ENCODE measurements at regions not wholly inside any gene's neighbourhood (a gene's known extent, or its start where the extent isn't known, plus 50 kb on each side); places are given as distances from the start of the nearest gene placed in this dataset.

GRCh38 chr11:39724404-39724803, 1735.0 kb downstream of the LRRC4C start (continued):
- TF ChIP-seq GLMP (CRISPR knock-in tag; IDR thresholded peaks at IDR 0.05; ENCODE audit: borderline replicate concordance) (no peak), ZNF83 (CRISPR knock-in tag; IDR thresholded peaks at IDR 0.05; ENCODE audit: borderline replicate concordance) (no peak)

- Histone ChIP-seq H3K9me3 (ENCODE audit: low read length) (no peaks in the 10 kb centered on the region; the same call in 1 of the 2 replicates), H3K4me3 (replicated peaks in 1 of 3; ENCODE audit: insufficient read depth in 1 of 3, low read depth in 2 of 3, low read length in 3 of 3) (no peak overlapping the region), H3K9ac (ENCODE audit: insufficient read depth, low read depth, low read length) (no peak overlapping the region), H4K20me1 (ENCODE audit: insufficient read depth, low read length) (no peaks in the 10 kb centered on the region), H3K79me2 (ENCODE audit: insufficient read depth, low read length) (no peaks in the 10 kb centered on the region), H3K27ac (ENCODE audit: extremely low read length, insufficient read depth, low read length) (no peak overlapping the region), H3K4me2 (ENCODE audit: low read depth, low read length) (no peak overlapping the region), H2AFZ (ENCODE audit: low read length) (no peak overlapping the region), H3K36me3 (replicated peaks in 1 of 2; ENCODE audit: control insufficient read depth in 1 of 2, insufficient read depth in 2 of 2, low read length in 2 of 2) (no peaks in the 10 kb centered on the region), H3K4me1 (ENCODE audit: insufficient read depth, low read length) (no peaks in the 10 kb centered on the region), H3K27me3 (ENCODE audit: control insufficient read depth in 1 of 2, insufficient read depth in 2 of 2, low read length in 2 of 2) (no peaks in the 10 kb centered on the region)
- no peak for DNase-seq (ENCODE audit: low spot score)
- ChIA-PET POLR2A (no interaction called here), CTCF (ENCODE audit: low intra/inter-chr PET ratio, low total read pairs) (no interaction called here)
- BruUV-seq (replicated peaks) = no TSS peak
- ATAC-seq = no peak
- in situ Hi-C loops (cut with HindIII; ENCODE audit: extremely low pct_ligation_motif_present, low pct_unique_long_range_greater_than_20kb) (no loop called here), intact Hi-C loops (cut with micrococcal nuclease; ENCODE audit: unreplicated experiment) (no loop called here)
- 0% methylated on average over 2 of the region's 2 CpGs for WGBS (ENCODE audit: low lambda C conversion rate)
- no peak for FAIRE-seq
- TF ChIP-seq NR2F6 (IDR thresholded peaks at IDR 0.05) = no peak
- no peak for TF ChIP-seq NR2F6 (CRISPR knock-in tag; IDR thresholded peaks at IDR 0.05)
- TF ChIP-seq MAFF (IDR thresholded peaks at IDR 0.05; ENCODE audit: low read depth, low read length) = no peak
- no peak for TF ChIP-seq ZFX (CRISPR knock-in tag; IDR thresholded peaks at IDR 0.05; ENCODE audit: low read depth)
- TF ChIP-seq RFXANK (CRISPR knock-in tag; IDR thresholded peaks at IDR 0.05) = no peak
- TF ChIP-seq RBFOX2 (IDR thresholded peaks at IDR 0.05; ENCODE audit: low read depth, low read length) = no peak
- no peak for TF ChIP-seq SOX13 (IDR thresholded peaks at IDR 0.05)
- TF ChIP-seq SOX13 (CRISPR knock-in tag; conservative IDR thresholded peaks at IDR 0.05 in 1 of 2, IDR thresholded peaks at IDR 0.05 in 1 of 2) = no peak
- no peak for TF ChIP-seq MNT (IDR thresholded peaks at IDR 0.05)
- TF ChIP-seq DNMT3B (CRISPR knock-in tag; conservative IDR thresholded peaks at IDR 0.05) = no peak
- TF ChIP-seq TERF1 (CRISPR knock-in tag; IDR thresholded peaks at IDR 0.05) = no peak
- no peak for TF ChIP-seq ZNF251 (CRISPR knock-in tag; IDR thresholded peaks at IDR 0.05)
- TF ChIP-seq NFE2L2 (IDR thresholded peaks at IDR 0.05; ENCODE audit: low read length) = no peak
- no peak for TF ChIP-seq ZNF564 (CRISPR knock-in tag; IDR thresholded peaks at IDR 0.05)
- no peak for TF ChIP-seq ZSCAN20 (CRISPR knock-in tag; IDR thresholded peaks at IDR 0.05; ENCODE audit: borderline replicate concordance)
- TF ChIP-seq SP140L (CRISPR knock-in tag; IDR thresholded peaks at IDR 0.05; ENCODE audit: borderline replicate concordance) = no peak
- no peak for TF ChIP-seq TGIF2 (CRISPR knock-in tag; IDR thresholded peaks at IDR 0.05)
- TF ChIP-seq ZNF547 (CRISPR knock-in tag; IDR thresholded peaks at IDR 0.05) = no peak
- no peak for TF ChIP-seq ZNF569 (CRISPR knock-in tag; IDR thresholded peaks at IDR 0.05; ENCODE audit: borderline replicate concordance)
These were observed 1746.9 kb downstream of the LRRC4C start for GRCh38 chr11:39712581-39712980.
